Upper lobe of right lung (tissue), 1 donor: ENCODE measurements at regions not wholly inside any gene's neighbourhood (a gene's known extent, or its start where the extent isn't known, plus 50 kb on each side); places are given as distances from the start of the nearest gene placed in this dataset.

ENCODE experiments used
- ATAC-seq: fragments of 200-7000 bp; cut with Tn5 transposase; one replicate; pipeline ENCODE4 v1.9.1; 2020; ENCODE audit warnings: mild to moderate bottlenecking, moderate library complexity
- DNase-seq: peaks from one replicate; pipeline ENCODE4 v3.0.0-alpha.2; 2020
- H3K27ac ChIP-seq: fragments of 200-600 bp; one replicate; pipeline ENCODE4 v1.8.0; 2022
- H3K27me3 ChIP-seq: fragments of 200-600 bp; one replicate; pipeline ENCODE4 v1.8.0; 2022; ENCODE audit warnings: mild to moderate bottlenecking
- H3K36me3 ChIP-seq: fragments of 200-600 bp; one replicate; pipeline ENCODE4 v1.8.0; 2022
- H3K4me1 ChIP-seq: fragments of 200-600 bp; one replicate; pipeline ENCODE4 v1.8.0; 2022
- H3K4me3 ChIP-seq: fragments of 200-600 bp; one replicate; pipeline ENCODE4 v1.8.0; 2022; ENCODE audit warnings: mild to moderate bottlenecking
- H3K9me3 ChIP-seq: fragments of 200-600 bp; one replicate; pipeline ENCODE4 v1.8.0; 2022
- intact Hi-C: fragments of 100-400 bp; cut with DNase I; formaldehyde crosslinking; loops from one replicate; pipeline ENCODE4 v1.11.0; 2022
- TF ChIP-seq, protein P1 (sequence below): fragments of 200-600 bp; IDR thresholded peaks from one replicate; pipeline ENCODE4 v1.8.0; 2022; ENCODE audit warnings: antibody characterized with exemption
- donor health status: DM: no; HTN: yes; CAD: no; lungs with severe emphysema.

- Histone ChIP-seq H3K36me3 (no peaks in the 10 kb centered on the region), H3K27me3 (no peaks in the 10 kb centered on the region), H3K4me3 (no peak overlapping the region), H3K4me1 (no peaks in the 10 kb centered on the region), H3K9me3 (no peaks in the 10 kb centered on the region), H3K27ac (no peak overlapping the region)
- TF ChIP-seq, protein P1, sequence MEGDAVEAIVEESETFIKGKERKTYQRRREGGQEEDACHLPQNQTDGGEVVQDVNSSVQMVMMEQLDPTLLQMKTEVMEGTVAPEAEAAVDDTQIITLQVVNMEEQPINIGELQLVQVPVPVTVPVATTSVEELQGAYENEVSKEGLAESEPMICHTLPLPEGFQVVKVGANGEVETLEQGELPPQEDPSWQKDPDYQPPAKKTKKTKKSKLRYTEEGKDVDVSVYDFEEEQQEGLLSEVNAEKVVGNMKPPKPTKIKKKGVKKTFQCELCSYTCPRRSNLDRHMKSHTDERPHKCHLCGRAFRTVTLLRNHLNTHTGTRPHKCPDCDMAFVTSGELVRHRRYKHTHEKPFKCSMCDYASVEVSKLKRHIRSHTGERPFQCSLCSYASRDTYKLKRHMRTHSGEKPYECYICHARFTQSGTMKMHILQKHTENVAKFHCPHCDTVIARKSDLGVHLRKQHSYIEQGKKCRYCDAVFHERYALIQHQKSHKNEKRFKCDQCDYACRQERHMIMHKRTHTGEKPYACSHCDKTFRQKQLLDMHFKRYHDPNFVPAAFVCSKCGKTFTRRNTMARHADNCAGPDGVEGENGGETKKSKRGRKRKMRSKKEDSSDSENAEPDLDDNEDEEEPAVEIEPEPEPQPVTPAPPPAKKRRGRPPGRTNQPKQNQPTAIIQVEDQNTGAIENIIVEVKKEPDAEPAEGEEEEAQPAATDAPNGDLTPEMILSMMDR = no peak
- ATAC-seq (no peak), DNase-seq (no peak)
- intact Hi-C loops = no loop called here
Observed at GRCh38 chr16:35564889-35565288, 2105.5 kb downstream of the TP53TG3F start.

DNA sequence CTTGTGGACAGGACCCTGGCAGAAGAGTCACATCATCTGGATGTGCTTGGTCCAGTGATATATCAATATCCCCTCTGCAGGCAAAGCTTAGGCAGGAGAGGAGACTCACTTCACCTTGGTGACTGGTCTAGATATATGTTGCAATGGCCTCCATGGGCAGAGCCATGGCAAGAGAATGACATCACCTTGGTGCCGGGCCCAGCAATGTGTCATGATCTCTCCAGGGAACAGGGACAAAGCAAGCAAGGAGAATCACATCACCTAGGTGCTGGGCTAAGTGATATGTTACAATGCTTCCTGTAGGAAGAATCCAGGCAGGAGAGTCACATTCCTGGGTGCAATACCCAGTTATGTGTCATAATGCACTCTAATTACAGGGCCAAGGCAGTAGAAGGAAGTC is 2106.2 kb downstream of the TP53TG3F start:
- no peaks in the 10 kb centered on the region for H3K9me3 ChIP-seq
- no peak for ATAC-seq
- intact Hi-C loops = no loop called here
- no peak overlapping the region for H3K4me3 ChIP-seq
- no peak for DNase-seq
- H3K36me3 ChIP-seq = no peaks in the 10 kb centered on the region
- H3K27ac ChIP-seq = no peak overlapping the region
- TF ChIP-seq, protein P1 = no peak
- no peaks in the 10 kb centered on the region for H3K4me1 ChIP-seq
- no peaks in the 10 kb centered on the region for H3K27me3 ChIP-seq

DNA sequence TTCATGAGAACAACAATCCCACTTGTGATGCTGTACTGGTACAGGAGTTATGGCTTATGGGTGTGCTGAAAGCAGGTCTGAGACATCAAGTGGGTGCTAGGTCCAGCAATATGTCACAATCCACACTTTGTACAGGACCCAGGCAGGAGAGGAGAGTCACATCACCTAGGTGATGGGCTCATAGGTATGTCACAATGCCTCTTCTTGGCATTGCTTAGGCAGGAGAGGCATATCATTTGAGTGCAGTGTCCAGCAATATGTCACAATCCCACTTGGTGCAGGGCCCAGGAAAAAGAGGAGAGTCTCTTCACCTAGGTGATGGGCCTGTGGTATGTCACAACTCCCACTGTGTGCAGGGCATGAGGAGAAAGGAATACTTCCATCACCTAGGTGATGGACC is 2110.0 kb downstream of the TP53TG3F start:
- H3K36me3 ChIP-seq = no peaks in the 10 kb centered on the region
- no peaks in the 10 kb centered on the region for H3K27me3 ChIP-seq
- no peaks in the 10 kb centered on the region for H3K9me3 ChIP-seq
- ATAC-seq (no peak), DNase-seq (no peak)
- H3K4me3 ChIP-seq = no peak overlapping the region
- no peaks in the 10 kb centered on the region for H3K4me1 ChIP-seq
- intact Hi-C loops = no loop called here
- TF ChIP-seq, protein P1 = no peak
- no peak overlapping the region for H3K27ac ChIP-seq

- Histone ChIP-seq H3K4me3 (no peak overlapping the region), H3K36me3 (no peaks in the 10 kb centered on the region), H3K27ac (no peak overlapping the region), H3K27me3 (no peaks in the 10 kb centered on the region), H3K4me1 (no peaks in the 10 kb centered on the region), H3K9me3 (no peaks in the 10 kb centered on the region)
- intact Hi-C loops = loop anchor here (5.0 kb wide), 1 partner anchor 49 kb away; no protein-coding TSS in a partner anchor
- DNase-seq (no peak), ATAC-seq (no peak)
- TF ChIP-seq, protein P1 = no peak
Observed at GRCh38 chr16:35570946-35571345, 2111.5 kb downstream of the TP53TG3F start.

- Histone ChIP-seq H3K27ac (no peak overlapping the region), H3K4me1 (no peaks in the 10 kb centered on the region), H3K9me3 (no peaks in the 10 kb centered on the region), H3K4me3 (no peak overlapping the region), H3K36me3 (no peaks in the 10 kb centered on the region), H3K27me3 (no peaks in the 10 kb centered on the region)
- no peak for DNase-seq
- TF ChIP-seq, protein P1 = no peak
- intact Hi-C loops = loop anchor here (5.0 kb wide), 1 partner anchor 50 kb away; no protein-coding TSS in a partner anchor
- no peak for ATAC-seq
Observed at GRCh38 chr16:35572186-35572585, 2112.8 kb downstream of the TP53TG3F start.

DNA sequence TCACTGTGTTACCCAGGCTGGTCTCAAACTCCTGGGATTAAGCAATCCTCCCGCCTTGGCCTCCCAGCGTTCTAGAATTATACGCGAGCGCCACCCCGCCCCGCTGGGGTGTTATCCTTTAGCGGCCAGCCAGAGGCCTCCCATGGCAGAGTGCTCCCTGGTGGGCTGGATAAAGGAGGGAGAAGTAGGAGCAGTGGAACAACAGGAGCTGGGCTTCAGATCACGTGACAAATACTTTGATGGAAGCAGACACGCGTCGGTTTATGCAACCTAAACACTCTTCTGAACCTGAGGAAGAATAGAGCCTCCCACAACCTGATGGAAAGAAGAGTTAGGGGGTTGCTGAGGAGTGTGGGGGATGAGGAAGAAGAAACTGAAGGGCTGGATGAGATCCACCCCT is 2114.0 kb downstream of the TP53TG3F start:
- H3K9me3 ChIP-seq = no peaks in the 10 kb centered on the region
- no peak for ATAC-seq
- TF ChIP-seq, protein P1 = no peak
- intact Hi-C loops = loop anchor here (5.0 kb wide), 1 partner anchor 51 kb away; no protein-coding TSS in a partner anchor
- no peak overlapping the region for H3K4me3 ChIP-seq
- no peaks in the 10 kb centered on the region for H3K4me1 ChIP-seq
- H3K27ac ChIP-seq = no peak overlapping the region
- no peak for DNase-seq
- H3K36me3 ChIP-seq = no peaks in the 10 kb centered on the region
- H3K27me3 ChIP-seq = no peaks in the 10 kb centered on the region
